ENCODE measurements at regions not wholly inside any gene's neighbourhood (a gene's known extent, or its start where the extent isn't known, plus 50 kb on each side); places are given as distances from the start of the nearest gene placed in this dataset.

- no peaks in the 10 kb centered on the region for H3K4me1 ChIP-seq (ENCODE audit: control insufficient read depth, insufficient read depth, low read length)
- H3K9me3 ChIP-seq (replicated peaks; ENCODE audit: low read length): no peaks in the 10 kb centered on the region
- H3K9ac ChIP-seq (ENCODE audit: low read depth, low read length): no peak overlapping the region
- no peaks in the 10 kb centered on the region for H3K27me3 ChIP-seq (ENCODE audit: control insufficient read depth, insufficient read depth, low read length)
- no peaks in the 10 kb centered on the region for H3K36me3 ChIP-seq (ENCODE audit: insufficient read depth, low read length)
- H3K4me3 ChIP-seq (ENCODE audit: low read length): no peak overlapping the region
- H3K4me2 ChIP-seq (ENCODE audit: low read length): no peak overlapping the region
These were observed 265.8 kb upstream of the PPP2R3A start for GRCh38 chr3:135699741-135700140.

DNA sequence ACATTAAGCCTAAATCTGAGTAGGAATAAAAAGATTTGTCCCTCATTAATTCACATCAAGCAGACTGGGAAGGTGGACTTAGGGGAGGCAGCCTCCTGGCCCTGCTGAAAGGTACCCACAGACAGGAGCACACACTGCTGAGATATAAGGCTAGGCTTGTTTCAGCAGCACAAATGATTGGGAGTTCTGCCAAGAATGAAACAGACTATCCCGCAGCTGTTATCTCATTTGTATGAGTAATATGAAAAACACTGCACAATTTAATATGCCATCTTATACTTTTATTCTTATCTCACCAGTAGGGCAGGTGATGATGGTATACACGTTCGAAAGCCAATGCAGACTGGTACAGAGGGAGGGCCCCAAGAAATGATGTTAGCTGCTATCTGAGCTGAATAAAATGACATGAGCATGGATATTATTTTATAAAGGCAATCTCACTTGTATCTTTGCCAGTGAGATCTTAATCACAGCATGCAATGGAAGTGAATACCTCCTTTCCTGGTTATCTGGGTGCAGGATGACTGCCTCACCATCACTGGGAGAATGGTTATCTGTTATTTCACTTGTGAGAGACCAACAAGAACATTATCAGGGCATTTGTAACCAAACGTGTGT is 258.7 kb upstream of the PPP2R3A start:
- no peaks in the 10 kb centered on the region for H3K36me3 ChIP-seq (ENCODE audit: insufficient read depth, low read length)
- H3K9ac ChIP-seq (ENCODE audit: low read depth, low read length): no peak overlapping the region
- H3K4me2 ChIP-seq (ENCODE audit: low read length): no peak overlapping the region
- H3K27me3 ChIP-seq (ENCODE audit: control insufficient read depth, insufficient read depth, low read length): no peaks in the 10 kb centered on the region
- no peak overlapping the region for H3K4me3 ChIP-seq (ENCODE audit: low read length)
- no peaks in the 10 kb centered on the region for H3K4me1 ChIP-seq (ENCODE audit: control insufficient read depth, insufficient read depth, low read length)
- H3K9me3 ChIP-seq (replicated peaks; ENCODE audit: low read length): no peaks in the 10 kb centered on the region

GRCh38 chr3:135719449-135719848 is 246.1 kb upstream of the PPP2R3A start:
- Histone ChIP-seq H3K4me2 (ENCODE audit: low read length) (no peak overlapping the region), H3K9ac (ENCODE audit: low read depth, low read length) (no peak overlapping the region), H3K4me3 (ENCODE audit: low read length) (no peak overlapping the region), H3K9me3 (replicated peaks; ENCODE audit: low read length) (no peaks in the 10 kb centered on the region), H3K36me3 (ENCODE audit: insufficient read depth, low read length) (no peaks in the 10 kb centered on the region), H3K27me3 (ENCODE audit: control insufficient read depth, insufficient read depth, low read length) (no peaks in the 10 kb centered on the region), H3K4me1 (ENCODE audit: control insufficient read depth, insufficient read depth, low read length) (no peaks in the 10 kb centered on the region)

GRCh38 chr3:135728007-135728721 is 237.4 kb upstream of the PPP2R3A start:
- no peak overlapping the region for H3K9ac ChIP-seq (ENCODE audit: low read depth, low read length)
- no peaks in the 10 kb centered on the region for H3K27me3 ChIP-seq (ENCODE audit: control insufficient read depth, insufficient read depth, low read length)
- H3K36me3 ChIP-seq (ENCODE audit: insufficient read depth, low read length): no peaks in the 10 kb centered on the region
- no peaks in the 10 kb centered on the region for H3K4me1 ChIP-seq (ENCODE audit: control insufficient read depth, insufficient read depth, low read length)
- H3K4me2 ChIP-seq (ENCODE audit: low read length): no peak overlapping the region
- H3K4me3 ChIP-seq (ENCODE audit: low read length): no peak overlapping the region
- H3K9me3 ChIP-seq (replicated peaks; ENCODE audit: low read length): no peaks in the 10 kb centered on the region

DNA sequence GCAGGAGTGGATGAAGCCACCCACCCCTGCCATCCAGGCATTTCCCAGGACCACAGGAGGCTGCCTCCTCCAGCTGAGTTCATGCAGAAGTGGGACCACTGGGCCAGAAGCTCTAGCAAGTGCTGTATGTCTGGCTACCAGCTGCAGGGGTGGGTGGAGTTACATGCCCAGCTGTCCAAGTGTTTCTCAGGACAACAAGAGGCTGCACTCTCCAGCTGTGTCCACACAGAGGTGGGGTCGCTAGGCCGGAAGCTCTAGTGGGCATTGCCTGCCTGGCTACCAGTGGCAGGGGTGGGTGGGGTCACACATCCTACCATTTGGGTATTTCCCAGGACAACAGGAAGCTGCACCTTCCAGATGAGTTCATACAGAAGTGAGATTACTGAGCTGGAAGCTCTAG is 234.0 kb upstream of the PPP2R3A start:
- Histone ChIP-seq H3K36me3 (ENCODE audit: insufficient read depth, low read length) (no peaks in the 10 kb centered on the region), H3K4me3 (ENCODE audit: low read length) (no peak overlapping the region), H3K27me3 (ENCODE audit: control insufficient read depth, insufficient read depth, low read length) (no peaks in the 10 kb centered on the region), H3K9ac (ENCODE audit: low read depth, low read length) (no peak overlapping the region), H3K4me1 (ENCODE audit: control insufficient read depth, insufficient read depth, low read length) (no peaks in the 10 kb centered on the region), H3K4me2 (ENCODE audit: low read length) (no peak overlapping the region), H3K9me3 (replicated peaks; ENCODE audit: low read length) (no peaks in the 10 kb centered on the region)

- Histone ChIP-seq H3K4me2 (ENCODE audit: low read length) (no peak overlapping the region), H3K27me3 (ENCODE audit: control insufficient read depth, insufficient read depth, low read length) (peaks cover 3% of the 10 kb centered on the region), H3K9ac (ENCODE audit: low read depth, low read length) (no peak overlapping the region)
These were observed 228.8 kb upstream of the PPP2R3A start for GRCh38 chr3:135736740-135737139.

DNA sequence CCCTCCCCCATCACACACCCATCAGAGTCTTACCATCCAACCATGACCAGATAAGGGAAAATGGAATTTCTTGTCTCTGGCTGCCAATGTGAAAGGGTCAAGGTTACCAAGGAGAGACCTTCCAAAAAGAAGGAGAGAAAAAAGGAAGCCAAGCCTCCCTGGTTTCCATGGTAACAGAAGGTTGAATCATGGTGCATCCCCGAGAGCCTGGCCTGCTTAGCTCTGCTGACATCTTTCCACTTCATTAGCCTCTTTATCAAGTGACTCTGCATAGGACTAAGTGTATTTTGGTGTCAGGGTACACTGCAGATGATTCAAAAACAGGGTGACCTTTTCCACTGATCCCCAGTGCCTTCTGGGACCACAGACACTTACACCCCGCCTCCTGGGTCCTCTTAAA is 225.7 kb upstream of the PPP2R3A start:
- H3K4me1 ChIP-seq (ENCODE audit: control insufficient read depth, insufficient read depth, low read length): no peaks in the 10 kb centered on the region
- H3K27me3 ChIP-seq (ENCODE audit: control insufficient read depth, insufficient read depth, low read length): peaks cover 3% of the 10 kb centered on the region
- no peak overlapping the region for H3K4me3 ChIP-seq (ENCODE audit: low read length)
- H3K36me3 ChIP-seq (ENCODE audit: insufficient read depth, low read length): no peaks in the 10 kb centered on the region
- no peak overlapping the region for H3K4me2 ChIP-seq (ENCODE audit: low read length)
- no peak overlapping the region for H3K9ac ChIP-seq (ENCODE audit: low read depth, low read length)
- no peaks in the 10 kb centered on the region for H3K9me3 ChIP-seq (replicated peaks; ENCODE audit: low read length)

More at GRCh38 chr3:135736740-135737139, 228.8 kb upstream of the PPP2R3A start:
- Histone ChIP-seq H3K4me1 (ENCODE audit: control insufficient read depth, insufficient read depth, low read length) (no peaks in the 10 kb centered on the region), H3K9me3 (replicated peaks; ENCODE audit: low read length) (no peaks in the 10 kb centered on the region), H3K36me3 (ENCODE audit: insufficient read depth, low read length) (no peaks in the 10 kb centered on the region), H3K4me3 (ENCODE audit: low read length) (no peak overlapping the region)

DNA sequence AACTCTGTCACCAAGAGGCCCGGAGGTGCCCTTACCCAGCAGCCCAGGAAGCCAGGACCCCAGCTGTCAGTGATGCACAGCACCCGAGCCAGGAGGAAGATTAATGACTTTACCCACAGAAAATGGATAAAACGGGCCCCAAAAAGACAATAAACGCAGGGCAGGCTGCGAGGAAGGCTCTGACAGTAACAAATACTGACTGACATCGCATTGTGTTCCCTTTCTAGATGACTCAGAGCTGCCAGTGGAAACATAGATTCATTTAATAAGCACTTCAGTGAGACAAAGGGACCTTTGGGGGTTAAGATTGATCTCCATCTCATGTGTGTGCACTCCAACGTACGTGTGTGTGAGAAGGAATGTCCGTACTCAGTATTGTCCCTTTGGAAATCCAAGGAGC is 225.3 kb upstream of the PPP2R3A start:
- Histone ChIP-seq H3K9ac (ENCODE audit: low read depth, low read length) (no peak overlapping the region), H3K4me1 (ENCODE audit: control insufficient read depth, insufficient read depth, low read length) (no peaks in the 10 kb centered on the region), H3K9me3 (replicated peaks; ENCODE audit: low read length) (no peaks in the 10 kb centered on the region), H3K36me3 (ENCODE audit: insufficient read depth, low read length) (no peaks in the 10 kb centered on the region), H3K27me3 (ENCODE audit: control insufficient read depth, insufficient read depth, low read length) (peaks cover 3% of the 10 kb centered on the region), H3K4me3 (ENCODE audit: low read length) (no peak overlapping the region), H3K4me2 (ENCODE audit: low read length) (no peak overlapping the region)

DNA sequence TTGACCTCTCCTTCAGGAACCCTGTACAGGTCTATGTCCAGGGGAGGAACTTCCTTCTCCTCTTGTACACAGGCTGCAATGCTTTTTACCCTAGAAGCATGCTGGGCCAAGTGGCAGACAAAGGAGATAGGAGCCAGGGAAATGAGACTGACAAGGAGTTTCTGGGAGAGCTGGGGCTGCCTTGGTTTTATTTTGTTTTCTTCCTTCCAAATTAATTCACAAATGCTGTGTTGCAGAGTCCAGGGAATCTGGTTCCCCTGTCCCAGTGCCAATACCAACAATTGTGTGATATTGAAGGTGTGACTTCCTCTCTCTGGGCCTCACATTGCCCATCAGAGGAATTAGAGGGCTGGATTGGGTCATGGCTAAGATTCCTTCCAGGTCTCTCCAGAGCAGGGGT is 224.8 kb upstream of the PPP2R3A start:
- no peaks in the 10 kb centered on the region for H3K9me3 ChIP-seq (replicated peaks; ENCODE audit: low read length)
- H3K4me3 ChIP-seq (ENCODE audit: low read length): no peak overlapping the region
- H3K4me1 ChIP-seq (ENCODE audit: control insufficient read depth, insufficient read depth, low read length): no peaks in the 10 kb centered on the region
- H3K36me3 ChIP-seq (ENCODE audit: insufficient read depth, low read length): no peaks in the 10 kb centered on the region
- no peak overlapping the region for H3K9ac ChIP-seq (ENCODE audit: low read depth, low read length)
- H3K27me3 ChIP-seq (ENCODE audit: control insufficient read depth, insufficient read depth, low read length): peaks cover 3% of the 10 kb centered on the region
- H3K4me2 ChIP-seq (ENCODE audit: low read length): no peak overlapping the region

DNA sequence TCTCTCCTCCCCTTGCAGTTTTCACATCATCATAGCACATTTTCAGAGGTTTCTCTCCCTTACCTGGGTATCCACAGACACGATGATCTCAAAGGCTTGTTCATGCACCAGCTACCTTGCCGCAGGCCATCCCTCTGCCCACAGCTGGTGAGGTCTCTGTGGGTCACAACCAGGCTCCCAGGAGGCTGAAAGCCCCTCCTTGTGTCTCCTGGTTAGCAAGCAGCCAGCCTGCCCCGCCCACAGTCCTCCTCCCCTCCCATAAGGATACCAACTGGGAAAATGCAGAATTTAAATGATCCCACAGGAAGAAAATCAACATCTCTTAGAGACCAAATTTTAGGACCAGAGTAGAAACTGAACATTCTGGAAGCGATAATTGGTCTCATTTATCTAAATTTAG is 213.5 kb upstream of the PPP2R3A start:
- H3K27me3 ChIP-seq (ENCODE audit: control insufficient read depth, insufficient read depth, low read length): peaks cover 3% of the 10 kb centered on the region
- H3K36me3 ChIP-seq (ENCODE audit: insufficient read depth, low read length): no peaks in the 10 kb centered on the region
- H3K4me3 ChIP-seq (ENCODE audit: low read length): no peak overlapping the region
- no peak overlapping the region for H3K9ac ChIP-seq (ENCODE audit: low read depth, low read length)
- no peak overlapping the region for H3K4me2 ChIP-seq (ENCODE audit: low read length)
- H3K9me3 ChIP-seq (replicated peaks; ENCODE audit: low read length): no peaks in the 10 kb centered on the region
- H3K4me1 ChIP-seq (ENCODE audit: control insufficient read depth, insufficient read depth, low read length): no peaks in the 10 kb centered on the region

DNA sequence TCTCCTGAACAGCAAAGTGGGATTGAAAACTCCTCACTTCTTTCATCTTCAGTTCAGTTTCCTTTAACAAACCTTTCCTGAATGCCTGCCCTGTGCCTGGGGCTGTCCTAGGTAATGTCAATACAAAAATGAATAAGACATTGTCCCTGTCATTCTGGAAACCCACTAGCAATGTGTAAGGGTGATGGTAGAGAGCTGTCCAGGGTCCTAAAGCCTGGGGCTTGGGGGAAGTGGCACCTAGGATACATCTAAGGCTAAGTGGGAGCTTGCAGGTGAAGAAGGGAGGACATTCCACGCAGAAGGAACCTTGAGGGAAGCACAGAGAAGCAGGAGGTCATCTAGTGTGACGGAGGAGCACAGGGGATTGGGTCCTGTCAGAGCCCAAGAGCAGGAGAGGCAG is 212.7 kb upstream of the PPP2R3A start:
- H3K27me3 ChIP-seq (ENCODE audit: control insufficient read depth, insufficient read depth, low read length): peaks cover 3% of the 10 kb centered on the region
- no peak overlapping the region for H3K4me2 ChIP-seq (ENCODE audit: low read length)
- H3K4me1 ChIP-seq (ENCODE audit: control insufficient read depth, insufficient read depth, low read length): no peaks in the 10 kb centered on the region
- H3K9ac ChIP-seq (ENCODE audit: low read depth, low read length): no peak overlapping the region
- no peak overlapping the region for H3K4me3 ChIP-seq (ENCODE audit: low read length)
- H3K9me3 ChIP-seq (replicated peaks; ENCODE audit: low read length): no peaks in the 10 kb centered on the region
- no peaks in the 10 kb centered on the region for H3K36me3 ChIP-seq (ENCODE audit: insufficient read depth, low read length)

DNA sequence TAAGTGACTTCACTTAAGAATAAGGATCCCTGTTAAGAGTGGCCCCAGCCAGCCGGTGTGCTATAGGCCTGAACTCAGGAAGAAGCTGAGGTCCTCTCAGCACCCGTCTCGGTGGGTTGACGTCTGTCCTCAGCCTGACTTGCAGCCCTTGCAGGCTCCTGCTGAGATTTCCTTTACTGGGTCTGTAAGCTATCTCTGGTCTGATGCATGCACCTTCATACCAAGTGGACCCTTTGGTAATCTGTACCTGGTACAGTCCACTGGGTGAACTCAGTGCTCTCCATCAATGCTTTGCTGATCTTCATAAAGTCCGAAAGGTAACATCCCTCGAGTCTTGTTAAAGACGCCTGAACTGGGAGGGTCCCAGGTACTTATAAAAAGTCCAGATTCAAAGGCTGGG is 212.0 kb upstream of the PPP2R3A start:
- Histone ChIP-seq H3K4me2 (ENCODE audit: low read length) (no peak overlapping the region), H3K4me3 (ENCODE audit: low read length) (no peak overlapping the region), H3K9ac (ENCODE audit: low read depth, low read length) (no peak overlapping the region), H3K4me1 (ENCODE audit: control insufficient read depth, insufficient read depth, low read length) (no peaks in the 10 kb centered on the region), H3K27me3 (ENCODE audit: control insufficient read depth, insufficient read depth, low read length) (peaks cover 3% of the 10 kb centered on the region), H3K36me3 (ENCODE audit: insufficient read depth, low read length) (no peaks in the 10 kb centered on the region), H3K9me3 (replicated peaks; ENCODE audit: low read length) (no peaks in the 10 kb centered on the region)

Data from skeletal muscle satellite cell (primary cell).